Natural killer cell (primary cell): ENCODE measurements at regions not wholly inside any gene's neighbourhood (a gene's known extent, or its start where the extent isn't known, plus 50 kb on each side); places are given as distances from the start of the nearest gene placed in this dataset.

Experiments
- ATAC-seq, 3 donors: fragments of 150-1000 bp in 2 of 3; fragments of 200-7000 bp in 1 of 3; cut with Tn5 transposase; 1 replicate in 1 of 3; 2 replicates in 2 of 3; pipeline ENCODE4 v1.10.0; 2021; ENCODE audit warnings: mild to moderate bottlenecking in 2 of 3, moderate library complexity in 2 of 3
- DNase-seq, 2 donors: peaks; one replicate each; pipeline versions ENCODE4 v3.0.0 to v3.0.0-alpha.2; 2013 to 2021; ENCODE audit warnings: mixed read lengths in 1 of 2
- H3K27ac ChIP-seq: one replicate; pipeline ENCODE4 v1.5.1; 2013; ENCODE audit warnings: mild to moderate bottlenecking, low read length
- H3K27me3 ChIP-seq: one replicate; pipeline ENCODE4 v1.6.1; 2013; ENCODE audit warnings: low read length; ENCODE audit not compliant: control insufficient read depth, insufficient read depth
- H3K36me3 ChIP-seq: one replicate; pipeline ENCODE4 v1.6.1; 2013; ENCODE audit warnings: low read length; ENCODE audit not compliant: control insufficient read depth, insufficient read depth
- H3K4me1 ChIP-seq: one replicate; pipeline ENCODE4 v1.6.1; 2013; ENCODE audit warnings: low read length; ENCODE audit not compliant: control insufficient read depth, insufficient read depth
- H3K4me3 ChIP-seq: one replicate; pipeline ENCODE4 v1.5.1; 2013; ENCODE audit warnings: low read length
- H3K9me3 ChIP-seq: one replicate; pipeline ENCODE4 v1.6.1; 2013; ENCODE audit warnings: low read length; ENCODE audit not compliant: control insufficient read depth, insufficient read depth
- H3K27ac Mint-ChIP-seq, 2 donors: one replicate each; pipeline ENCODE4 v1.8.0; 2022; ENCODE audit warnings: mild to moderate bottlenecking in 2 of 2, mixed read lengths in 2 of 2, moderate library complexity in 1 of 2
- H3K27me3 Mint-ChIP-seq, 2 donors: one replicate each; pipeline ENCODE4 v1.8.0; 2022; ENCODE audit warnings: low read depth in 2 of 2, mixed read lengths in 2 of 2
- H3K36me3 Mint-ChIP-seq: one replicate; pipeline ENCODE4 v1.8.0; 2022; ENCODE audit warnings: mixed read lengths
- H3K4me1 Mint-ChIP-seq, 2 donors: one replicate each; pipeline ENCODE4 v1.8.0; 2022; ENCODE audit warnings: mixed read lengths in 2 of 2
- H3K4me3 Mint-ChIP-seq: one replicate; pipeline ENCODE4 v1.8.0; 2022; ENCODE audit warnings: mild to moderate bottlenecking, moderate library complexity, mixed read lengths
- H3K9me3 Mint-ChIP-seq, 2 donors: one replicate each; pipeline ENCODE4 v1.8.0; 2022; ENCODE audit warnings: mixed read lengths in 2 of 2
- CTCF ChIP-seq: fragments of 200-600 bp; IDR thresholded peaks from one replicate; pipeline ENCODE4 v1.8.0; 2022; ENCODE audit warnings: antibody characterized with exemption
- WGBS: methylation state at CpG from one replicate; pipeline ENCODE4 v1.1.7; 2013; ENCODE audit warnings: missing lambda C conversion rate; ENCODE audit not compliant: insufficient coverage; 5-methylcytosine and 5-hydroxymethylcytosine counted together
- intact Hi-C: fragments of 100-400 bp; cut with micrococcal nuclease; formaldehyde crosslinking; loops from one replicate; pipeline ENCODE4 v1.14.2; 2022

- H3K9me3 ChIP-seq: no peaks in the 10 kb centered on the region
- no peaks in the 10 kb centered on the region for H3K4me1 Mint-ChIP-seq
- no peaks in the 10 kb centered on the region for H3K36me3 Mint-ChIP-seq
- intact Hi-C loops: no loop called here
- no peak for ATAC-seq
- no peak overlapping the region for H3K27ac ChIP-seq
- no peaks in the 10 kb centered on the region for H3K27me3 ChIP-seq
- 87% methylated on average over 9 of the region's 9 CpGs for WGBS
- H3K4me3 ChIP-seq: no peak overlapping the region
- H3K9me3 Mint-ChIP-seq: peaks cover 0 to 2% of the 10 kb centered on the region in 2 donors
- H3K27me3 Mint-ChIP-seq: no peaks in the 10 kb centered on the region
- H3K4me1 ChIP-seq: no peaks in the 10 kb centered on the region
- H3K4me3 Mint-ChIP-seq: no peak overlapping the region
- H3K36me3 ChIP-seq: no peaks in the 10 kb centered on the region
- DNase-seq: no peak
- TF ChIP-seq CTCF: no peak
- H3K27ac Mint-ChIP-seq: no peak overlapping the region
Observed at GRCh38 chr2:220076734-220077133, 449.3 kb downstream of the SLC4A3 start.

GRCh38 chr2:220077488-220077887 is 450.1 kb downstream of the SLC4A3 start:
- Histone ChIP-seq H3K9me3 (no peaks in the 10 kb centered on the region), H3K36me3 (no peaks in the 10 kb centered on the region), H3K4me1 (no peaks in the 10 kb centered on the region), H3K4me3 (no peak overlapping the region), H3K27ac (no peak overlapping the region), H3K27me3 (no peaks in the 10 kb centered on the region)
- ATAC-seq (no peak), DNase-seq (no peak)
- H3K4me3 Mint-ChIP-seq: no peak overlapping the region
- peaks cover 0 to 2% of the 10 kb centered on the region in 2 donors for H3K9me3 Mint-ChIP-seq
- H3K36me3 Mint-ChIP-seq: no peaks in the 10 kb centered on the region
- no peaks in the 10 kb centered on the region for H3K4me1 Mint-ChIP-seq
- 86% methylated on average over 6 of the region's 6 CpGs for WGBS
- H3K27me3 Mint-ChIP-seq: no peaks in the 10 kb centered on the region
- H3K27ac Mint-ChIP-seq: no peak overlapping the region
- intact Hi-C loops: no loop called here
- no peak for TF ChIP-seq CTCF

GRCh38 chr2:220078439-220078838 is 451.0 kb downstream of the SLC4A3 start:
- H3K27ac Mint-ChIP-seq: no peak overlapping the region
- DNase-seq (no peak), ATAC-seq (no peak)
- H3K4me3 ChIP-seq: no peak overlapping the region
- H3K27ac ChIP-seq: no peak overlapping the region
- H3K36me3 ChIP-seq: no peaks in the 10 kb centered on the region
- no peak overlapping the region for H3K4me3 Mint-ChIP-seq
- no peak for TF ChIP-seq CTCF
- no peaks in the 10 kb centered on the region for H3K27me3 Mint-ChIP-seq
- intact Hi-C loops: no loop called here
- 92% methylated on average over 2 of the region's 2 CpGs for WGBS
- H3K4me1 Mint-ChIP-seq: no peaks in the 10 kb centered on the region
- H3K9me3 ChIP-seq: no peaks in the 10 kb centered on the region
- H3K27me3 ChIP-seq: no peaks in the 10 kb centered on the region
- H3K4me1 ChIP-seq: no peaks in the 10 kb centered on the region
- peaks cover 0 to 2% of the 10 kb centered on the region in 2 donors for H3K9me3 Mint-ChIP-seq
- no peaks in the 10 kb centered on the region for H3K36me3 Mint-ChIP-seq

- ATAC-seq: no peak
- H3K9me3 Mint-ChIP-seq: peaks cover 0 to 2% of the 10 kb centered on the region in 2 donors
- TF ChIP-seq CTCF: no peak
- H3K27me3 Mint-ChIP-seq: no peaks in the 10 kb centered on the region
- Histone ChIP-seq H3K36me3 (no peaks in the 10 kb centered on the region), H3K4me1 (no peaks in the 10 kb centered on the region), H3K27ac (no peak overlapping the region), H3K27me3 (no peaks in the 10 kb centered on the region), H3K9me3 (no peaks in the 10 kb centered on the region), H3K4me3 (no peak overlapping the region)
- H3K27ac Mint-ChIP-seq: no peak overlapping the region
- H3K4me1 Mint-ChIP-seq: no peaks in the 10 kb centered on the region
- no peak overlapping the region for H3K4me3 Mint-ChIP-seq
- intact Hi-C loops: no loop called here
- no peaks in the 10 kb centered on the region for H3K36me3 Mint-ChIP-seq
- no peak for DNase-seq
- 80% methylated on average over 1 of the region's 1 CpG for WGBS
Observed at GRCh38 chr2:220079595-220079994, 452.2 kb downstream of the SLC4A3 start.
